HepG2 (cell line): ENCODE measurements at regions not wholly inside any gene's neighbourhood (a gene's known extent, or its start where the extent isn't known, plus 50 kb on each side); places are given as distances from the start of the nearest gene placed in this dataset.

ENCODE experiments used
- ATAC-seq: fragments of 200-7000 bp; cut with Tn5 transposase; 3 replicates; pipeline ENCODE4 v1.9.1; 2020; ENCODE audit warnings: mild to moderate bottlenecking, moderate library complexity
- BruUV-seq: library from RNA; stranded (reverse); fragments of 400-500 nt; replicated peaks from 2 replicates; lab custom pipeline; 2021; lab: Mats Ljungman, UMichigan
- CTCF ChIA-PET: fragments of 300-600 bp; formaldehyde crosslinking; extraction: SDS; loops from one replicate; lab custom pipeline; 2021; ENCODE audit warnings: low total read pairs, inconsistent platforms, low intra/inter-chr PET ratio; lab: Yijun Ruan, JAX
- POLR2A ChIA-PET: fragments of 350-600 bp; sonication (Branson Sonifier 250); formaldehyde crosslinking; loops from one replicate; lab custom pipeline; 2020; ENCODE audit warnings: antibody characterized with exemption, inconsistent platforms; lab: Yijun Ruan, JAX
- DNase-seq: peaks from one replicate; pipeline ENCODE4 v3.0.0-alpha.2; 2015; ENCODE audit warnings: low spot score
- FAIRE-seq: peaks from 3 replicates; lab custom pipeline; 2011; peaks lifted over from hg19 to GRCh38; lab: Jason Lieb, UNC
- H2AFZ ChIP-seq: one replicate; pipeline ENCODE4 v1.6.1; 2011; ENCODE audit warnings: low read length, inconsistent platforms
- H3K27ac ChIP-seq: fragments of 300-600 bp; 3 replicates; pipeline ENCODE4 v1.8.0; 2011; ENCODE audit warnings: mixed run types, mild to moderate bottlenecking, mixed read lengths, low read length, inconsistent platforms; ENCODE audit not compliant: insufficient read depth; ENCODE audit errors: extremely low read length
- H3K27me3 ChIP-seq, 2 experiments: fragments of 200-600 bp in 1 of 2; 2 replicates in 1 of 2; 3 replicates in 1 of 2; pipeline versions ENCODE4 v1.6.0 to v1.8.0; 2011; ENCODE audit warnings: low read length in 2 of 2, mild to moderate bottlenecking in 2 of 2, moderate library complexity in 2 of 2, inconsistent platforms in 1 of 2; ENCODE audit not compliant: insufficient read depth in 2 of 2, control insufficient read depth in 1 of 2
- H3K36me3 ChIP-seq, 2 experiments: fragments of 200-600 bp in 1 of 2; replicated peaks in 1 of 2; 2 replicates in 1 of 2; 3 replicates in 1 of 2; pipeline versions ENCODE4 v1.5.1 to v1.8.0; 2011; ENCODE audit warnings: low read length in 2 of 2, inconsistent platforms in 1 of 2; ENCODE audit not compliant: insufficient read depth in 2 of 2, control insufficient read depth in 1 of 2
- H3K4me1 ChIP-seq: 2 replicates; pipeline ENCODE4 v1.5.1; 2012; ENCODE audit warnings: low read length, inconsistent platforms; ENCODE audit not compliant: insufficient read depth
- H3K4me2 ChIP-seq: 2 replicates; pipeline ENCODE4 v1.6.0; 2011; ENCODE audit warnings: low read depth, low read length, inconsistent platforms
- H3K4me3 ChIP-seq, 3 experiments: fragments of 200-600 bp in 1 of 3; sonication (generic), shearing (Covaris generic) in 1 of 3; replicated peaks in 1 of 3; 2 replicates each; pipeline ENCODE4 v1.5.1; 2011 to 2016; ENCODE audit warnings: low read length in 3 of 3, inconsistent platforms in 2 of 3, low read depth in 2 of 3, mild to moderate bottlenecking in 2 of 3, control low read depth in 1 of 3, mixed read lengths in 1 of 3; ENCODE audit not compliant: insufficient read depth in 1 of 3
- H3K79me2 ChIP-seq: one replicate; pipeline ENCODE4 v1.6.1; 2011; ENCODE audit warnings: low read length, inconsistent platforms; ENCODE audit not compliant: insufficient read depth
- H3K9ac ChIP-seq: 2 replicates; pipeline ENCODE4 v1.6.0; 2011; ENCODE audit warnings: mild to moderate bottlenecking, low read depth, low read length, inconsistent platforms; ENCODE audit not compliant: insufficient read depth
- H3K9me3 ChIP-seq: 2 replicates; pipeline ENCODE4 v1.5.1; 2012; ENCODE audit warnings: mild to moderate bottlenecking, low read length
- H4K20me1 ChIP-seq: 2 replicates; pipeline ENCODE4 v1.6.0; 2011; ENCODE audit warnings: inconsistent platforms, mild to moderate bottlenecking, low read length, moderate library complexity; ENCODE audit not compliant: insufficient read depth
- ERF ChIP-seq: IDR thresholded peaks from 2 replicates; pipeline ENCODE4 v1.6.1; 2018; ENCODE audit warnings: missing biosample characterization, missing genetic modification reagents
- HOXA5 ChIP-seq: sonication (generic); formaldehyde crosslinking; IDR thresholded peaks from 2 replicates; pipeline ENCODE4 v1.4.0; 2020; ENCODE audit warnings: missing genetic modification reagents
- KDM6A ChIP-seq: IDR thresholded peaks from 2 replicates; pipeline ENCODE4 v1.6.1; 2016; ENCODE audit warnings: low read depth
- KLF16 ChIP-seq, 2 experiments: sonication (generic) in 1 of 2; formaldehyde crosslinking in 1 of 2; IDR thresholded peaks; 2 replicates each; pipeline versions ENCODE4 v1.6.1 to v1.8.0; 2016 to 2023; ENCODE audit warnings: missing genetic modification reagents in 2 of 2, missing compliant biosample characterization in 1 of 2
- NPAS2 ChIP-seq: sonication (generic); formaldehyde crosslinking; IDR thresholded peaks from 2 replicates; pipeline ENCODE4 v1.8.0; 2022; ENCODE audit warnings: mild to moderate bottlenecking, missing genetic modification reagents, borderline replicate concordance
- RFX1 ChIP-seq: fragments of 450-650 bp; IDR thresholded peaks from 2 replicates; pipeline ENCODE4 v1.6.1; 2017
- RFX5 ChIP-seq: IDR thresholded peaks from 2 replicates; pipeline ENCODE4 v1.6.1; 2011; ENCODE audit warnings: low read depth, low read length, improper control_type of control experiment
- SRY ChIP-seq: sonication (generic); formaldehyde crosslinking; IDR thresholded peaks from 2 replicates; pipeline ENCODE4 v1.8.0; 2022; ENCODE audit warnings: mild to moderate bottlenecking, missing genetic modification reagents
- ZFP36 ChIP-seq: fragments of 150-350 bp; IDR thresholded peaks from 2 replicates; pipeline ENCODE4 v1.6.1; 2018; ENCODE audit warnings: borderline replicate concordance, low read length, low read depth; ENCODE audit not compliant: partially characterized antibody
- ZFY ChIP-seq: sonication (generic); formaldehyde crosslinking; IDR thresholded peaks from 2 replicates; pipeline ENCODE4 v1.4.0; 2020; ENCODE audit warnings: missing genetic modification reagents
- ZNF496 ChIP-seq: sonication (generic); formaldehyde crosslinking; IDR thresholded peaks from 2 replicates; pipeline ENCODE4 v1.8.1; 2023; ENCODE audit warnings: mild to moderate bottlenecking, moderate library complexity, missing genetic modification reagents; ENCODE audit not compliant: insufficient replicate concordance
- ZSCAN25 ChIP-seq: sonication (generic); formaldehyde crosslinking; IDR thresholded peaks from 2 replicates; pipeline ENCODE4 v1.8.0; 2022; ENCODE audit warnings: mild to moderate bottlenecking, missing genetic modification reagents
- WGBS: methylation state at CpG from one replicate; pipeline ENCODE4 v1.1.6; 2017; ENCODE audit warnings: low lambda C conversion rate; 5-methylcytosine and 5-hydroxymethylcytosine counted together
- in situ Hi-C: cut with HindIII; loops from 2 replicates; pipeline ENCODE4 v1.10.0; 2017; ENCODE audit warnings: low pct_unique_long_range_greater_than_20kb; ENCODE audit not compliant: extremely low pct_ligation_motif_present
- intact Hi-C: fragments of 100-400 bp; cut with micrococcal nuclease; formaldehyde crosslinking; loops from one replicate; pipeline ENCODE4 v1.10.0; 2022; ENCODE audit not compliant: unreplicated experiment
- TF ChIP-seq, protein P1 (sequence below): sonication (generic); formaldehyde crosslinking; IDR thresholded peaks from 2 replicates; pipeline ENCODE4 v1.5.0; 2020; ENCODE audit warnings: mild to moderate bottlenecking, missing genetic modification reagents, moderate library complexity

GRCh38 chr22:46099740-46100139 is 50.6 kb upstream of the PPARA start:
- no peak overlapping the region for H2AFZ ChIP-seq
- H3K4me3 ChIP-seq = no peak overlapping the region
- FAIRE-seq (no peak), DNase-seq (no peak), ATAC-seq (peak; percentile 47)
- no peaks in the 10 kb centered on the region for H4K20me1 ChIP-seq
- peaks cover 16 to 54% of the 10 kb centered on the region in 2 experiments for H3K27me3 ChIP-seq
- in situ Hi-C loops = loop anchor here (25.0 kb wide), 1 partner anchor 462 kb away; no protein-coding TSS in a partner anchor
- H3K36me3 ChIP-seq = no peaks in the 10 kb centered on the region
- H3K4me2 ChIP-seq = no peak overlapping the region
- no peaks in the 10 kb centered on the region for H3K9me3 ChIP-seq
- no peaks in the 10 kb centered on the region for H3K79me2 ChIP-seq
- POLR2A ChIA-PET = no interaction called here
- CTCF ChIA-PET = interaction anchor here (1.5 kb wide), 1 partner anchor 17 kb away, joined by 3 read pairs; no protein-coding TSS in a partner anchor
- H3K4me1 ChIP-seq = peaks cover 2% of the 10 kb centered on the region
- no TSS peak for BruUV-seq
- WGBS = 24% methylated on average over 2 of the region's 4 CpGs
- TF ChIP-seq NPAS2 (CRISPR knock-in tag) (no peak), KDM6A (CRISPR knock-in tag) (no peak), HOXA5 (CRISPR knock-in tag) (no peak), RFX1 (no peak), SRY (no peak), ZFY (CRISPR knock-in tag) (no peak), ZFP36 (no peak), ZNF496 (CRISPR knock-in tag) (no peak), ERF (CRISPR knock-in tag) (no peak), RFX5 (no peak), ZSCAN25 (no peak), KLF16 (CRISPR knock-in tag; IDR thresholded peaks at IDR 0.05) (no peak)
- TF ChIP-seq, protein P1, sequence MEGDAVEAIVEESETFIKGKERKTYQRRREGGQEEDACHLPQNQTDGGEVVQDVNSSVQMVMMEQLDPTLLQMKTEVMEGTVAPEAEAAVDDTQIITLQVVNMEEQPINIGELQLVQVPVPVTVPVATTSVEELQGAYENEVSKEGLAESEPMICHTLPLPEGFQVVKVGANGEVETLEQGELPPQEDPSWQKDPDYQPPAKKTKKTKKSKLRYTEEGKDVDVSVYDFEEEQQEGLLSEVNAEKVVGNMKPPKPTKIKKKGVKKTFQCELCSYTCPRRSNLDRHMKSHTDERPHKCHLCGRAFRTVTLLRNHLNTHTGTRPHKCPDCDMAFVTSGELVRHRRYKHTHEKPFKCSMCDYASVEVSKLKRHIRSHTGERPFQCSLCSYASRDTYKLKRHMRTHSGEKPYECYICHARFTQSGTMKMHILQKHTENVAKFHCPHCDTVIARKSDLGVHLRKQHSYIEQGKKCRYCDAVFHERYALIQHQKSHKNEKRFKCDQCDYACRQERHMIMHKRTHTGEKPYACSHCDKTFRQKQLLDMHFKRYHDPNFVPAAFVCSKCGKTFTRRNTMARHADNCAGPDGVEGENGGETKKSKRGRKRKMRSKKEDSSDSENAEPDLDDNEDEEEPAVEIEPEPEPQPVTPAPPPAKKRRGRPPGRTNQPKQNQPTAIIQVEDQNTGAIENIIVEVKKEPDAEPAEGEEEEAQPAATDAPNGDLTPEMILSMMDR (CRISPR knock-in tag) = no peak
- intact Hi-C loops = no loop called here
- H3K9ac ChIP-seq = no peak overlapping the region
- no peak overlapping the region for H3K27ac ChIP-seq
